ENCODE measurements at regions not wholly inside any gene's neighbourhood (a gene's known extent, or its start where the extent isn't known, plus 50 kb on each side); places are given as distances from the start of the nearest gene placed in this dataset.
"Not testable (repeated sequence)": the region's sequence is repeated elsewhere in the genome, so short reads cannot be mapped to it uniquely, and the experiment has no call there.

DNA sequence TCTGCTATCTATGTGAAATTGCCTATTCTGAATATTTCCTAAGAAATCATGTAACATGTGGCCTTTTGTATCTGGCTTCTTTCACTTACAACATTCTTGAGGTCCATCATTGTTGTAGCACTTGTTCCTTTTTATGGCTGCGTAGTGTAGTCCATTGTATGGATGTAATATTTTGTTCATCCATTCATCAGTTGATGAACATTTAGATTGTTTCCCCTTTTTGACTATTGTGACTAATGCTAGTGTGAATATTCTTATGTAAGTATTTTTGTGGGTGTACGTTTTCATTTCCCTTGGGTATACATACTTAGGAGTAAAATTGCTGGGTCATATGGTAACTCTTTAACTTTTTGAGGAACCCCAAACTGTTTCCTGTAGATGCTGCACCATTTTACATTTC is 134.6 kb downstream of the FOXD4L6 start:
- peaks cover 0 to 19% of the 10 kb centered on the region in 2 donors for H3K36me3 ChIP-seq
- H3K27ac ChIP-seq: peak overlapping the region in 1 of 2 donors; percentile 39
- H3K27me3 ChIP-seq; ATAC-seq; H3K9me3 ChIP-seq; intact Hi-C loops (cut with DNase I); H3K4me3 ChIP-seq; DNase-seq: not testable (repeated sequence)
- H3K4me1 ChIP-seq: peaks cover 12 to 46% of the 10 kb centered on the region in 2 donors

DNA sequence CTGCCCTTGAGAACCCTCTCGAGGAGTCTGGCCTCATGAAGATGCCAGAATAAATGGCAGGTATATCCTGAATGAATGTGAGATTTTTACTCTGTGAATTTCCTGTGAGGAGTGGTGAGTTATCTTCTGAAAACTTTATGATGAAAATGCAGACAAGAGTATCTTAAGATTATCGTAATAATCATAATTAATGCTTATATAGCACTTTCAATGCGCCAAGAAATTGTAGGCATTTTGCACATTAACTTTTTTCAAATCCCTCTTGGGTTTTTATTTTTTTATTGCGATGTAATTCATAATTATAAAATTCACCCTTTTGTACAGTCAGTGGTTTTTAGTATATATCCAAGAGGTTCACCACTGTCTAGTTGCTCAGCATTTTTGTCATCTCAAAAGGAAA is 135.1 kb downstream of the FOXD4L6 start:
- ATAC-seq; H3K9me3 ChIP-seq; DNase-seq; H3K27me3 ChIP-seq; intact Hi-C loops (cut with DNase I): not testable (repeated sequence)
- peak overlapping the region in 1 of 2 donors; percentile 61 for H3K4me3 ChIP-seq
- H3K36me3 ChIP-seq: peaks cover 0 to 14% of the 10 kb centered on the region in 2 donors
- H3K27ac ChIP-seq: peak overlapping the region in 1 of 2 donors; percentile 92
- peaks cover 12 to 46% of the 10 kb centered on the region in 2 donors for H3K4me1 ChIP-seq

DNA sequence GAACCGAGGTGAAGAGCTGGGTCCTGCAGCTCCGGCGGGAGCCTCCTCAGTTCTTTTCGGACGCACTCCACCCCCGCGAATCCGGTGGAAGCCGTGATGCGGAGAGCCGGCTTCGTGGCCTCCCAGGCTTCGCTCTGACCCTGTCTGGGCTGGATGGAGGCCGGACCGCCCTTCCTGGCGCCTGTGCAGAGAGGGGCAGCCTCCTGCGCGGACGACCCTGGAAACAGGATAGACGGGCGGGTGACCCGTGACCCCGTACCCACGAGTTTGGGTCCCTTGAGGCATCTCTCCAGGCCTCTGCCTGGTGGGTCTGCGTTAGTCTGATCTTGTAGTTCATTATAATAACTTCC is 136.0 kb downstream of the FOXD4L6 start:
- peak; percentile 39 for ATAC-seq
- DNase-seq: peak in 3 of 4 donors; percentile 51 to 93 (median 81)
- H3K27me3 ChIP-seq; H3K9me3 ChIP-seq; intact Hi-C loops (cut with DNase I); H3K36me3 ChIP-seq: not testable (repeated sequence)
- peak overlapping the region; percentile 61 to 100 for H3K4me3 ChIP-seq
- H3K27ac ChIP-seq: peak overlapping the region; percentile 92 to 98
- H3K4me1 ChIP-seq: peaks cover 12 to 44% of the 10 kb centered on the region in 2 donors

DNA sequence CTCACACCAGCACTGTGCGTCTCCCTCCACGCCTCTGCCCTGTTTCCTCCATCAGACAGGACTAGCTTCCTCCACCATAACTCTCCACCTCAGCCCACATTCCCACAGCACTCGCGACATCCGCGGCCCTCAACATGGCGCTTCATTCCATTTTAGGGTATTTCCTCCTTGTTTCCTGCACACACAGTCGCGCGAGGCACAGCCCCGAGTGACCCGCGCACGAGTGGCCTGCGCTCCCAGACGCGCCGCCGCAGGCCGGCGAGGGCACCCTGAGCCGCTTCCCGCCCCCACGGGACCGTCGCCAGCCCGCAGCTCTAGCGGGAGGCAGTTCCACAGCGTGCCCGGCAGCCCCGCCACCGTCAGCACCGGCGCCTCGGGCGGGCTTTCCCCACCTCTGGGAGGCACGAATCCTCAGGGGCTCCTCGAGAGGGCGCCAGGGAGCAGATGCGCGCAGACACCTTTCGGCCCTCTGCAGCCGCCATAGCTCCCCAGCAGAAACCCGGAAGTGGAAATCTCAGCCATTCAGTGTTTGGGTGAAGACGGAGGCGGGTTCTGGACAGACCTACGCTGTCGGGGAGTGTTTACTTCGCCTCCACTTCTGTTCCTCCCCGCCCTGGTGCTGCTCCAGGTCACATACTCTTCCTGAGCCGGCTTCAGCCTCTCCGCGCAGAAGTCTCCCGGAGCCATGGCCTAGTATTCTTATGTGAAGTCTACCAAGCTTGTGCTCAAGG is 136.6 kb downstream of the FOXD4L6 start:
- intact Hi-C loops (cut with DNase I); H3K27me3 ChIP-seq; H3K36me3 ChIP-seq; H3K9me3 ChIP-seq: not testable (repeated sequence)
- TF ChIP-seq, protein P1, sequence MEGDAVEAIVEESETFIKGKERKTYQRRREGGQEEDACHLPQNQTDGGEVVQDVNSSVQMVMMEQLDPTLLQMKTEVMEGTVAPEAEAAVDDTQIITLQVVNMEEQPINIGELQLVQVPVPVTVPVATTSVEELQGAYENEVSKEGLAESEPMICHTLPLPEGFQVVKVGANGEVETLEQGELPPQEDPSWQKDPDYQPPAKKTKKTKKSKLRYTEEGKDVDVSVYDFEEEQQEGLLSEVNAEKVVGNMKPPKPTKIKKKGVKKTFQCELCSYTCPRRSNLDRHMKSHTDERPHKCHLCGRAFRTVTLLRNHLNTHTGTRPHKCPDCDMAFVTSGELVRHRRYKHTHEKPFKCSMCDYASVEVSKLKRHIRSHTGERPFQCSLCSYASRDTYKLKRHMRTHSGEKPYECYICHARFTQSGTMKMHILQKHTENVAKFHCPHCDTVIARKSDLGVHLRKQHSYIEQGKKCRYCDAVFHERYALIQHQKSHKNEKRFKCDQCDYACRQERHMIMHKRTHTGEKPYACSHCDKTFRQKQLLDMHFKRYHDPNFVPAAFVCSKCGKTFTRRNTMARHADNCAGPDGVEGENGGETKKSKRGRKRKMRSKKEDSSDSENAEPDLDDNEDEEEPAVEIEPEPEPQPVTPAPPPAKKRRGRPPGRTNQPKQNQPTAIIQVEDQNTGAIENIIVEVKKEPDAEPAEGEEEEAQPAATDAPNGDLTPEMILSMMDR (IDR thresholded peaks at IDR 0.05): peak; percentile 85 to 95
- H3K4me1 ChIP-seq: peaks cover 12 to 39% of the 10 kb centered on the region in 2 donors
- peak; percentile 100 for ATAC-seq
- peak overlapping the region; percentile 61 to 100 for H3K4me3 ChIP-seq
- peak overlapping the region; percentile 92 to 98 for H3K27ac ChIP-seq
- peak; percentile 98 to 100 (median 98) for DNase-seq

DNA sequence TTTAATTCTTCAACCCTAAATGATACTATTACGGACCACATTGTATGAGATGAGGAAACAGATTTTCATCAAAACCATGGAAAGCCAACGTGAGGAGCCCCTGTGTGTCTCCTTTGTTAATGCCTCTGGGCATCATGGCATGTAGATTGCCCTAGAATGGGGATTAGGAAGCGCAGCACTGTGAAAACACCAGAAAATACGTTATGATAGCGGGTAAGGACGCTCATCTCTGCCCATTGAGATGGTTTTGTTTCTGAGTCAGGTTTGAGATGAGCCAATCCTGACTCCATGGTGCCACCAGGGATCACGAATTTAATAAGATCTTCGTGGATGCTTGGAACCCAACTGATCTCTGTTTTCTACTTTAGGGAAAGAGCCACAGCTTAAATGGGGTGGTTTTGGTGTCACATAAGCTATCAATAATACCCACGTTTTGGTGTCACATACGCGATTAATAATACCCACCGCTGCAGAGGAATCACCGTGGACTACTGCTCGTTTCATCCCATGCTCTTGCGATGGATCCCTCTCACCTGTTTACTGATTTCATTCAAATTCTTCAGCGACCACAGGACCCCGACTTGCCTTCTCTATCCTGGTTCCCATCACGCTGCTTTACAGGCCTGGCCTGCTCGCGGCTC is 137.3 kb downstream of the FOXD4L6 start:
- intact Hi-C loops (cut with DNase I); H3K27me3 ChIP-seq; H3K9me3 ChIP-seq; H3K36me3 ChIP-seq; ATAC-seq: not testable (repeated sequence)
- Histone ChIP-seq H3K4me1 (peaks cover 12 to 34% of the 10 kb centered on the region in 2 donors), H3K27ac (peak overlapping the region; percentile 92 to 98), H3K4me3 (peak overlapping the region; percentile 61 to 100)
- peak in 1 of 4 donors; percentile 12 for DNase-seq

DNA sequence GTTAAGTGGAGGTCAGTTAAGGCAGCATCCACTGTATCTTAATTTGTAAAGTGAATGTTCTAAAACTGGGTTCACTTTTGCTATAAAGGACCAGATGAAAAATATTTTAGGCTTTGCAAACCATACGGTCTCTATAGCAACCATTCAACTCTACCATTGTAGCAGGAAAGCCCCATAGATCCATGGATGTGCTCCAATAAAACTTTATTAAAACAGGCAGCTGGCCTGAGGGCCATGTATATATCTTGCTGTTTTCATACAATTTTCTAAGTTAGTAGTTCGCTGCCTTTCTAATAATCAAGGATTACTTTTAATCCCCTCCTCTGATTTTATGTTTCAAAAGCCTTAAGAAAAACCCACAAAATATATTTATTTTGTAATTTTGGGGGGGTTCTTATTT is 142.1 kb downstream of the FOXD4L6 start:
- H3K27ac ChIP-seq; H3K36me3 ChIP-seq; ATAC-seq; DNase-seq; H3K4me3 ChIP-seq; H3K4me1 ChIP-seq; H3K9me3 ChIP-seq; H3K27me3 ChIP-seq; intact Hi-C loops (cut with DNase I): not testable (repeated sequence)

DNA sequence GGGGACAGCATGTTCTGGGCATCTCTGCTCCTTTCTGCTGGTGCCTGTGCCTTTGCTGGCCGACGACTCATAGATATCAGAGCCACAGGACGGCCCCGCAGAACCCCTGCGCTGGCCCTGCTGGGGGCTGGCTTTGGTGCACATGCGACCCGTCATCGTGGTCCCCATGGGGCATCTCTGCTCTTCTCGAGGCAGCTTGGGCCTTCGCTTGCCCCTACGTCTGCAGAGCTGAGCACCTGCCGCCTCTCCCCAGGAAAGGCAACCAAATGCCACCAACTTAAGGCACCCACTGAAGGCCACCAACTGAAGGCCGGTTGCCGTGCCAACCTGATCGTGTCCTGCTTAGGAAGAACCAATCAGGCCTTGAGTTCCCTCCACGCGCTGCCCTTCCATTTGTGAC is 153.1 kb downstream of the FOXD4L6 start:
- H3K4me1 ChIP-seq; intact Hi-C loops (cut with DNase I); H3K9me3 ChIP-seq; H3K27me3 ChIP-seq; ATAC-seq; H3K27ac ChIP-seq; H3K4me3 ChIP-seq; H3K36me3 ChIP-seq: not testable (repeated sequence)
- DNase-seq: peak in 1 of 4 donors; percentile 84

DNA sequence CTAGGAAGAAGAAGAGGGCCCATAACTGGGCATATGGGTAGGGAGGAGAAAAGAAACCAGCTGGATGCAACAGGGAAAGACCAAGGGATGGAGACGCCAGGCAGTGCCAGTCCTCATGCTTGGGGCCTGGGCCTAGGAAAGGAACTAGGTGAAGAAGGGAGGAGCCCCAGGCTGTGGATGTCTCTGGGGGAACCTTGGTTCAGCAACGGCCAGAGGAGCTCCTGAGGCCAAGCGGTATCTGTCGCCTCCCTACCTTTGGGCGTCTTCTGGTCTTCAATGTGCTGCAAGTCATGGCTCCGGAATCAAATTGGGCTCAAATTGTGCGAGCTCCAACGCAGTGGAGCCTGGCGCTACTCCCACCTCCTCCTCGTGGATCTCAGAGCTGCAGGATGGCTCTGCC is 153.6 kb downstream of the FOXD4L6 start:
- H3K4me1 ChIP-seq; H3K9me3 ChIP-seq; H3K27me3 ChIP-seq; H3K4me3 ChIP-seq; H3K36me3 ChIP-seq; intact Hi-C loops (cut with DNase I); ATAC-seq; H3K27ac ChIP-seq: not testable (repeated sequence)
- peak in 1 of 4 donors; percentile 70 for DNase-seq

DNA sequence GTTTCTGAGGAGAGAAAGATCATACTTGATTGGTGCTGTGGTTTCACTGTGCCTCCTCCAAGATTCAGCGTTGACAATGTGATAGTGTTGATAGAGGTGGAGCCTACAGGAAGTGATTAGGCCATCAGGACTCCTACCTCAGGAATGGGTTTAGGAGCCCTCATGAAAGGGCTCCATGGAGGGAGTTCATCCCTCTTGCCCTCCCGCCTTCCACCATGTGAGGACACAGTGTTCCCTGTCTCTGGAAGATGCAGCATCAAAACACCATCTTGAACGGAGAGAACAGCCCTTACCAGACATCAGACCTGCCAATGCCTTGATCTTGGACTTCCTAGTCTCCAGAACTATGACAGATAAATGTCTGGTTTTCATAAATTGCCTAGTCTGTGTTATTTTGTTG is 156.7 kb downstream of the FOXD4L6 start:
- H3K4me1 ChIP-seq; H3K36me3 ChIP-seq; ATAC-seq; H3K9me3 ChIP-seq; DNase-seq; H3K27ac ChIP-seq; H3K4me3 ChIP-seq; H3K27me3 ChIP-seq; intact Hi-C loops (cut with DNase I): not testable (repeated sequence)

All from left lung (tissue), 4 donors.